GM19468 (cell line): ENCODE measurements at regions not wholly inside any gene's neighbourhood (a gene's known extent, or its start where the extent isn't known, plus 50 kb on each side); places are given as distances from the start of the nearest gene placed in this dataset.
"Not testable (repeated sequence)": the region's sequence is repeated elsewhere in the genome, so short reads cannot be mapped to it uniquely, and the experiment has no call there.

Experiments used
- ATAC-seq: cut with Tn5 transposase; IDR thresholded peaks from one replicate; pipeline ENCODE4 v1.9.1; 2021; ENCODE audit warnings: mild to moderate bottlenecking, moderate library complexity, moderate number of reproducible peaks; ENCODE audit not compliant: unreplicated experiment; ENCODE audit errors: extremely low read depth

DNA sequence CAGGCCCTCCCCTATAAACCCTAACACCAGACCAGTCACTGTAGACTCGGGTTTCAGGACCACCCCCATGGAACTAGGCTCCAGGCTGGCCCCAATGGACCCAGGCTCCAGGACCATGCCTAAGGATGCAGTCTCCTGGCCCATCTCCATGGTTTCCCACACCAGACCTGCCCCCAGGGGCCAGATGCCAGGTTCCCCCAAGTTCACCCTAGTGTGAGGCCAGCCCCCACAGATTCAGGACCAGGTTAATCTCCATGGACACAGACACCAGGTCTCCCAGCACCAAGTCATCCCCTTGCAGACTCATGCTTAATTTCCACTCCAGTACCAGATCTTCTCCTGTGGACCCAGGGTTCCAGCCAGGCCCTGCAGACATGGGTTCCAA lies 103.8 kb upstream of the LANCL2 start:
- ATAC-seq: no peak

DNA sequence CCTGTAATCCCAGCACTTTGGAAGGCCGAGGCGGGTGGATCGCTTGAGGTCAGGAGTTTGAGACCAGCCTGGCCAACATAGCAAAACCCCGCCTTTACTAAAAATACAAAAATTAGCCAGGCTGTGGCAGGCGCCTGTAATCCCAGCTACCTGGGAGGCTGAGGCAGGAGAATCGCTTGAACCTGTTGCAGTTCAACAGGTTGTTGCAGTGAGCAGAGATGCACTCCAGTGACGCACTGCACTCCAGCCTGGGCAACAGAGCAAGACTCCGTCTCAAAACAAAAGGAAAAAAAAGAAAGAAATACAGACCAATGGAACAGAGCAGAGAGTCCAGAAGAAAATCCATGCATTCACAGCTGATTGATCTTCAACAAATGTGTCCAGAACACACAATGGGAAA lies 99.8 kb upstream of the LANCL2 start:
- not testable (repeated sequence) for ATAC-seq

DNA sequence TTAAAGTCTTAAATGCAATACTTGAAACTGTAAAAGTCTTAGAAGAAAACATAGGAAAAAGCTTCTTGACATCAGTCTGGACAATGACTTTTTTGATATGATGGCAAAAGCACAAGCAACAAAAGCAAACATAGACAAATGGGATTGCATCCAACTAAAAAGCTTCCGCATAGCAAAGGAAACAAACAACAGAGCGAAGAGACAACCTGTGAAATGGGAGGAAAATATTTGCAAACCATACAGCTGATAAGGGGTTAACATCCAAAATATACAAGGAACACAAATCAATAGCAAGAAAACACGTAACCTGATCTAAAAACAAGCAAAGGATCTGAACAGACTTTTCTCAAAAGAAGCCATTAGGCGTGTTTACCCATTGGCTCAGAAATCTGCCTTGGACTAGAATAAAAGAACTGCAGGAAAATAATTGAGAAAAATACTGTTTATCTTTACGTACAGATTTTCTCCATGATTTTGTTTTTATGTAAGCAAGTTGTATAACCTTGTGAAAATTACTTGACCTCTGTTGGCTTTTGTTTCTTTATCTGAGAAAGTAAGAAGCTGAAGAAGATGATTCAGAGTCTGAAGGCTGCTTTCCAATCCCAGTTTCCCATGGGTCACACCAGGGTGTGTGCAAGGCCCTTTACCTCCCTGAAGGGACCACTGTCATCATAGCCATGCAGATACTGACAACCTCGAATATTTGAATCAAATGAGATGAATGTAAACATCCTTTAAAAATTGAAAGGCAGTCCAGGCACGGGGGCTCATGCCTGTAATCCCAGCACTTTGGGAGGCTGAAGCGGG lies 99.1 kb upstream of the LANCL2 start:
- ATAC-seq: no peak

DNA sequence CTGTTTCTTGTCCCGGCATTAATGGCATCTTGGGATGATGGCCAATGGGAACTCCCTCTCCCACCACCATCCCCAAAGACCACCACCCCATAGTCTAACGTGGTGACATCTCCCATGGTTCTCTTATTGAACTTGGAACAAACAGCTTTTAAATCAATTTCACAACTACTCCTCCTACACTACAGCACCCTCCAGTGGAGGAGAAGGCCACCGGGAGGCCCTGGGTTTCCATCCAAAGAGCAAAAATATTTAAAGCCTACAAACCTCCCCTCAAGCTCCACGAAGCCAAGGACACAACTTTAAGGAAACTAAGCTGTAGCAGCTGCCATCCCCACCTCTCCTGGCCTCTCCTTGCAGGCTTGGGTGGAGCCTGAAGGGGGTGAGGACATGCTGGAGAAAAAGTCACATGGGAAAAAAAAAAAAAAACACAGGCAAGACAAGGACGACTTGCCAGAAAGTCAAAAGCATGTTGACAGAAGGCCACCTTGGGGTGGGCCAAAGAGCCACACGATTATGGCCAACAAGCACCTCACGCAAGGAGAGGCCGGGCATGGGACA lies 94.0 kb upstream of the LANCL2 start:
- ATAC-seq: no peak

DNA sequence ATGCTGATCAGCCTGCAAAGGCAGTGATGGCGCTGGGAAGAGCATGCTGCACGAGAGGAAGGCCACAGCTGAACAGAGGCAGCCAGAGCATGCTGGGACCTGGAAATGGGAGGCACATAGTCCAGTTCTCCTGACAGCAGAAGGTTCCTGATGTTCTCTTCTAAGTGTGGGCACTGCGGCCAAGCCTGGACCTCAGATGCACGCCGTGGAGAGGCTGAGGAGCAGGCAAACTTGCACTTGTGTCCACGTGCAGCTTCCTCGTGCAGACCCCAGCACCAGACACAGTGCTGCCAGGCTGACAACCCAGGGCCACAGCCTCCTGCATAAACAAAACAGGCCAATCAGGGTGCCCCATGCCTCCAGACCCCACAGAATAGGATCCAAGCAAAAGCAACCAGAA lies 93.5 kb upstream of the LANCL2 start:
- no peak for ATAC-seq

DNA sequence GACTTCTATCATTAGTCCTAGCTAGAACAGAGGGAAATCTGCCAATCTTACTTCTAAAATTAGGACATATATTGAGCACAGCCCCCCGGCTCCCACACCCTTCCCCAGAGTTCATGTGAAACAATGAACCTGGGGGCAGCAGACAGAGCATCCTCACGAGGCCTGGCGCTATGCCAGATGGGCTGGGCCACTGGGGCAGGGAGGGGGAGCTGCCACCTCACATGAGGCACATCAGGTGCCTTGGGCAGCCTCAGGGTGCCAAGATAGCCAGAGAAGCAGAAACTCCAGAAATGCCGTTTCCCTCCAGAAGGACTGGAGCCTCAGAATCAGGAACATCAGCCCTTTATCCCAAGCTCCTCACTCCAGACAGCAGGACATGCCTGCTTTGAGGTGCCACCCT lies 92.8 kb upstream of the LANCL2 start:
- ATAC-seq: no peak

DNA sequence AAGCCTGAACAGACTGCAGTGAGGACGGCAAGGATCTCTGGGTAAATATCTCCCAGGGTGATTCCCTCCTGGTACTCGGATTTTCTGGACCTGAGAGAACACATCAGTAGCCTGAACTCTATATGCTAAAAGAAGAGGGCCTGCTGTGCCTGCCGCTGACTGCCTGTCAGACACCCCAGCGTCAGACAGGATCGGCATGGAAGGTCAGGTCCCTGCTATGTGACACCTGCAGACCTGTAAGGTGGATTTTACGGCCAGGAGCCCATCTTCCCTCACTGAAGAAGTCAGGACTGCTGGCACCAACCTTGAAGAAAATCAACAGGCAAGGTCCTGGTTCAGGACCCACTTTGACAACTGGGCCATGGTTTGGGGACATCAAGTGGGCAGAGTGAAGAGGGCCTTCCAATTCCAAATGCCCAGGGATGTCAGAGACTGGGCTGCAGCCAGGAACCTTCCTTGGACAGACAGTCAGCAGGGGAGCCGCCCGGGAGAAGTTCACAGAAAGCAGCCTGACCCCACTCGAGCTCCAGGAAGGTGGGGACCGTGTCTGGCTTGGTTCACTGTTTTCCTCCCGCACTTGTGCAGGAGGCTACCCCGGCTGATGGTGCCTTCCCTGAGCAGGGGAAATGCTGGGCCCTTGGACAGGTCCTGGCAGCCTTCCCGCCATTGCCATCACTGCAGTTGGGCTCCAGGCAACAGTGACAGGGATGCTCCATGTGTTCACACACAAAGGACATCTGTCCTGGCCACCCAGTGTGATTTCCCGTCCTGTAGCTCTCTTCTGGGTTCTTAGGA lies 91.8 kb upstream of the LANCL2 start:
- ATAC-seq: no peak

DNA sequence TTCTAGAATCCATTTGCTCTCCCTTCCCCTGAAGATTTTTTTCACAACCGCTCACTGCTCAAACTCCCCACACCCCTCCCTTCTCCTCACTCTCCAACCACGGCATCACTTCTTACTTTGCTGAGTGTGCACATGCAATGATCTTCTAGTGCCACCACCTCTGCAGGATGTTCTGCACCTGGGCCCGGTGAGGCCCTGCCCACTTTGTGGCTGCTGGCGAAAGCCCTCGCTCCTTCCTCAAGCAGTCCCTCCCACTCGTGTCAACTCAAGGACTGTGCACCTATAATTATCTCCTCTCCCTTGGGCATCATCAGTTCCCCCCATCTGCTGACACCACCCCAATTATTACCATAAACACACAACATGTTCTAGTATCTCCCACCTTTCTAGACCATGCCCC lies 91.0 kb upstream of the LANCL2 start:
- ATAC-seq: no peak

DNA sequence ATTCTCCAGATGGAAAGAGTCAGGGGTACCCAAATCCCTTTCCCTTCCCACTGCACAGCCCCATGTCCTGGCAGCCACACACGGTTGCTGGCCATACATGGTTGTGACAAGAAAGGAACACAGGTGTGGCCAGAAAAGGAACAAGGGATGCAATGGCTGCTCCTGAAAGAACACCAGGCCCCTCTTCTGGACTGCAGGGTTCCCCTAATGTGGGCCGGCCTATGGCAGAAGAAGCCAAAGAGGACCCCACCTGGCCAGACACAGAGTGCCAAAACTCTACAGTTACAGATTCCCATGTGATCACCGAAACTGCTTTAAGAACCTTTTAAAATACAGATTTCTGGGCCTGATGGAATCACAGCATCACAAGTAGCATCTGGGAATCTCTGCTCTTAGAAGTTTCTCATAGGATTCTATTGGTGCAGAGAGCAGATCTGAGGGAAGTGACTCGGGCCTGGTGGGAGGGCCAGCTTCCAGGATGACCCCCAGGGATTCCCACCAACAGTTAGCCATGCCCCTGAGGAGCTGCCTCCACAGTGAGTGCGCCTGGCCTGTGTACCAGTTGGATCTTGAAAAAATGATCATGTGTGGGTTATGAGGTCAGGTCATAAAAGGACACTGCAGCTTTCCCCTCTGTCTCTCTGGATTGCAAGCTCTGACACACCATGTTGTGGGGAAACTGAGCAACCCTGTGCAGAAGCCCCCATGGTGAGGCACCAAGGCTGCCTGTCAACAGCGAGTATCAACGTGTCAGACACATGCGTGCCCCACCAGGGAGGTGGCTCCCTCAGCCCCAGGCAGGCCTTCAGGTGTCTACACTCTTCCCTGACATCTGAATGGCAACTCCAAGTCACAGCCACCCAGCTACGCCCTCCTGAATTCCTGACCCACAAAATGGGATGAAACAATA lies 89.6 kb upstream of the LANCL2 start:
- no peak for ATAC-seq

DNA sequence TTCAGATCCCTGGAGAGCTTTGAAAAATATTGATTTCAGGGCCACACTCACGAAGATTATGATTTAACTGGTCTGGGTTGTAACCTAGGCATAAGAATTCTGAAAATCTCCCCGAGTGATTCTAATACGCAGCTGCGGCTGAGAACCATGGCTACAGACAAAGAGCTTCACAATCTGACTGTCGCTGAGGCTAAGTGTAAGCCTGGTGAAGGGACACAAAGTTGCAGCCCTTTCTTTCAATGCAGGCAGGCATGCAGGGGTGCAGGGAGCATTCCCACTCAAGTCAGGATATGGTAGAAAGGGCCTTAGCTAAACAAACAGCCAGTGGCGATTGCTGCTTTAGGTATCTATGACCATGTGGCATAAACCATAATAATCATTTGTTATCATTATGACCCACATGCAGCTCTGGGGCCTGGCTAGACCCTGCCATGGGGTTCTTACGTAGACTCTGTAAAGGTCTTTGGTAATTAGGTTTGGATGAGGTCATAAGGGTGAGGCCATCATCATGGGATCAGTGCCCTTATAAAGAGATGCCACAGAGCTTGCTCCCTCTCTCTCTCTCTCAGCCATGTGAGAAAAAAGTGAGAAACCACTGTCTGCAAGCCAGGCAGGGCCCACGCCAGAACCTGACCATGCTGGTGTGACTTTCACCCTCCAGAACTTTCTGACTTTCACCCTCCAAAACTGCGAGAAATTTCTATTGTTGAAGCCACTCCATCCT lies 88.4 kb upstream of the LANCL2 start:
- no peak for ATAC-seq

DNA sequence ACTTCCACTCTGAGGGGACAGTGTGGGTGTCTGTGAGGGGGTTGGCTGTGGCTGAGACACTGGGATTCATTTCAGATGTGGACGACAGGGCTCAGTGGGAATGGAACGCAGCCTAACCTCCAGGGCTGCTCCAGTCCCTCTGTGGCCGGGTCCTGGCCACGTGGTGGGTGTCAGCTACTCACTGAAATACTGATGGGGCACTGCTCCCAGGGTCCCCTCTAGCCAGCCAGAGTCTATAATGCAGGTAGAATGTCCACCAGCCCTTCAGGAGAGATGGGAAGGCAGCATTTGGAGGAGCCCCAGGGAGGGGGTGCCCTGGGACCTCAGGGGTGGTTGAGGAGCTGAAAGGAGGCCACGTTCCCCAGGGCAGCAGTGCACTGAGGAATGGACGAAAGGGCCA lies 87.2 kb upstream of the LANCL2 start:
- ATAC-seq: no peak

DNA sequence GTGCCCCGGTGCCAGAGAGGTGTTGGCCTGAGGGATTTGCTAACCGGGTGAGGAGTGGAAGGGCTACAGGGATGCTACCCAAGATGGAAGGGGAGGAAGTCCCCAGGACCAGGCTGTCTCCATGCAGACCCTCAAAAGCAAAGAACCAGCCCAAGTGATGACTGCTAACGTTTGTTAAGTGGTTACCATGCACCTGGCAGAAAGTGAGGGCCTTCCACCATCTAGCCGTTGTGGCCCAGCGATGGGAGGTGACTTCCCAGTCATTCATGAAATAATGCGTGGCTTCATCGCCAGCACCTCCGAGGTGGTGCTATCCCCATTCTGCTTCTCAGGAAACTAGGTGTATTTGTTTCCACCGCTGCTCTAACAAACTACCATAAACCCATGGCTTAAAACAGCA lies 86.8 kb upstream of the LANCL2 start:
- ATAC-seq: no peak

DNA sequence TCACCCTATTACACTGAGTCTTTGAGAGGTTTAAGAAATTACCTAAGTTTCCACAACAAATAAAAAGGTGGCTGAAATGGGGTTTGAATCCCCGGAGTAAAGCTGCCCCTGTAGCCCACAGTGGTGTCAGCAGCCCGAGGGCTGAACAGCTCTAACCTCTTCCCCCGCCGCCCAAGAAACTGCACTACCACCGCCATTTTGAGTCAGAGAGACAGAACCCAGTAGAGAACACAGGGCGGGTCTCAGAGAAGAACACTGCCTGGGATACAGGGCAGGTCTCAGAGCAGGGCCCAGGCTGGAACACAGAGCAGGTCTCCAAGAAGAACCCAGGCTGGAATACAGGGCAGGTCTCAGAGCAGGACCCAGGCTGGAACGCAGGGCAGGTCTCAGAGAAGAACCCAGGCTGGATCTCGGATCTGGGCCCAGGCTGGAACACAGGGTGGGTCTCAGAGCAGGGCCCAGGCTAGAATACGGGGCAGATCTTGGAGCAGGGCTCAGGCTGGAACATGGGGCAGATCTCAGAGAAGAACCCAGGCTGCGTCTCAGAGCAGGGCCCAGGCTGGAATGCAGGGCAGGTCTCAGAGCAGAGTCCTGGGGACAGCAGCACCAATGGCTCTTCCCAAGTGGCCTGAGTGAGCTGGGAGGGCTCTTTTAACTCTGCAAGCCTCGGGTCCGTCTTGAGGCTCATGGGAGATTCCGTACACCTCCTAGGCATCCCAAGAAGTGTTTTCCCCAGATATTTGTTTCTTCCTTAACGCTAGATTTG lies 85.9 kb upstream of the LANCL2 start:
- ATAC-seq: no peak

DNA sequence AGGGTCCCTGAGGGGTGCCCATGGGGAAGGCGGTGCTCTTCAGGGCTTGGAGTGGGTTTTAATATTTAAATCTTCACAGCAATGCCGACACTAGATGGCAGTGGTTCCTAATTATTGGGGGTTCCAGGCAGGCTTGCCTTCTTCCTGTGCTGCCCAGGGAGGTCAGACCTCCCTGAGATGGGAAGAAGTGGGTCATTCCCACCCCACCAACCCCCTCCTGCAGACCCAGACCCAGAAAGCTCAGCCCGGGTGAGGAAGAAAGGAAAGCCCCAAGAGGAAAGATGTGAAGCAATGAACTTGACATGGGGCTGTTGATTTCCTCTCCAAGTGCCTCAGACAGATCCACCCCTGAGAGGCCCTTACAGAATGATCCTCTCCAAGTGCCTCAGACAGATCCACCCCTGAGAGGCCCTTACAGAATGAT lies 85.1 kb upstream of the LANCL2 start:
- peak; percentile 54 for ATAC-seq

DNA sequence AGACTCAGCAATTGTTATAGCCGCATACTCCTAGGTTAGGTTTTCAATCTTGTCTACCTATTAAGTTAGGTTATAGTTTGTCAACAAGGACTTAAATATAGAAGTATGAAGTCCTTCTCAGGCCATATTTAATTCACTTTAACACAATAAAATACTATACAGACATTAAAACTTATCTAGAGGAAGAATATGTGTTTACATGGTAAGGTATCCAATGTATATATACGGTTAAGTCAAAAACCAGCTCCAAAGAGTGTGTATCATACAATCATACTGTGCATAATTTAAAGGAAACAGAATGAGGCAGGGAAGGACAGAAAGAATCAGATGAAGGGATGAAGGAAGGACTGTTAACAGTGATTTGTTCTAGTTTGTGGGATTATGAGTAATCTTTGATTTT lies 79.5 kb upstream of the LANCL2 start:
- no peak for ATAC-seq

DNA sequence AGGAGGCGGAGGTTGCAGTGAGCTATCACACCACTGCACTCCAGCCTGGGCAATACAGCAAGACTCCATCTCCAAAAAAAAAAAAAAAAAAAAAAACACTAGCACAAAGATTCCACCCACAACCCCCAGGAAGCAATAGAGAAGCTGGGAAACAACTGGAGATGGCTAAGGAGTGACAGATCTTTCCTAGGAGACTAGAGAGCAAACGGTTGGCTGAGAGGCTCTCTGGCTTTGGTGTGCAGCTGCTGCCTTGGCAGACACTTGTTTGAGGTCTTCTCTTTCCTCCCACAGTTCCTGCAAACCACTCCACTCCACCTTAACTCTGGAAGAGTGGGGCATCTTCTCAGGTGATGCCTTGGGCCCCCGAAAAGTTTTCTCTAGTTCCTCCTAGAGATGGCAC lies 78.5 kb upstream of the LANCL2 start:
- no peak for ATAC-seq

DNA sequence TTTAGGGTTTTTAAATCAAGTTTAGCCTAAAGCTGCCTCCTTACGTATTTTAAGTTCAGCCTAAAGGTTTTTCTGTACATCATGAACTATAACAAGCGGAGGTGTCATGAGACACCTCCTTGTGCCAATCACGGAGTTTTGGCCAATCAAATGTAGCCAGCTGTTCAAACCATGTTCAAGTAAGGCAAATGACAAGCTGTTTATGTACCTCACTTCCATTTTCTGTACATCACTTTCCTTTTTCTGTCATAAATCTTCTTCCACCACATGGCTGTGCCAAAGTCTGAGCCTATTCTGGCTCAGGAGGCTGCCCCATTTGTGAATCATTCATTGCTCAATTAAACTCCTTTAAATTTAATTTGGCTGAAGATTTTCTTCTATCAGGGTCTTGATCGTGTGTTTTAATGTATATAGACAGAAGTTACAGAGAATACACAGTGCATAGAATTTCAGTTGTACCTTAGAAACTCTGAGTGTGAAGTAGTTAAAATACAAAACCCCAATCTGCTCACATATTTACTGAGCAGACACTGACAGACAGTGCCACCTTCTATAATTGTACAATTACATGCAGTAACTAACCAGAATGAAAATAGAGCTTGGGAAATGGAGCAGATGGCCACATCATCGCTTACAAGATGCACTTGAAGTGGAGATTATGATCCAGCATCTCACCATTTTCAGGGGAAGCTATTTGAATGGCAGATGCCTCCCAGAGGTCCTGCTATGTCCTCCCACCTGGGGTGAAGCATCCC lies 76.9 kb upstream of the LANCL2 start:
- no peak for ATAC-seq

DNA sequence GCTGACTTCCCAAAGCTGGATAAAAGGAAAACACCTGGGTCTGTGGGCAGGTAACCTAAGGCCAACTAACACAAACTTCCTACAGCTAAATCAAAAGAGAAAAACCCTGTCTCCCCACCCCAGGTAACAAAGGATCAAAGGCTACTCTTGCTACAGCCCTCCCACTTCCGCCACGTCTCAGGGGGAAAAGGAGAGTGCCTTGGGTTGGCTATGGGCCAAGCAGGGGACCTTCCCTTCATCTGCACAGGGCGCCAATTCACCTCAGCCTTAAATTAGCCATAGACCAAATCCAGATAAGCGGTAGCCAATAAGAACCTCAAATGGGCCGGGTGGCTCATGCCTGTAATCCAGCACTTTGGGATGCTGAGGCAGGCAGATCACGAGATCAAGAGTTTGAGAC lies 69.1 kb upstream of the LANCL2 start:
- no peak for ATAC-seq
